Fibroblast of peridontal ligament (primary cell): ENCODE measurements at regions not wholly inside any gene's neighbourhood (a gene's known extent, or its start where the extent isn't known, plus 50 kb on each side); places are given as distances from the start of the nearest gene placed in this dataset.
"Not testable (repeated sequence)": the region's sequence is repeated elsewhere in the genome, so short reads cannot be mapped to it uniquely, and the experiment has no call there.

Source experiments
- DNase-seq: peaks from one replicate; pipeline ENCODE4 v3.0.0-alpha.2; 2010; ENCODE audit errors: extremely low read depth

DNA sequence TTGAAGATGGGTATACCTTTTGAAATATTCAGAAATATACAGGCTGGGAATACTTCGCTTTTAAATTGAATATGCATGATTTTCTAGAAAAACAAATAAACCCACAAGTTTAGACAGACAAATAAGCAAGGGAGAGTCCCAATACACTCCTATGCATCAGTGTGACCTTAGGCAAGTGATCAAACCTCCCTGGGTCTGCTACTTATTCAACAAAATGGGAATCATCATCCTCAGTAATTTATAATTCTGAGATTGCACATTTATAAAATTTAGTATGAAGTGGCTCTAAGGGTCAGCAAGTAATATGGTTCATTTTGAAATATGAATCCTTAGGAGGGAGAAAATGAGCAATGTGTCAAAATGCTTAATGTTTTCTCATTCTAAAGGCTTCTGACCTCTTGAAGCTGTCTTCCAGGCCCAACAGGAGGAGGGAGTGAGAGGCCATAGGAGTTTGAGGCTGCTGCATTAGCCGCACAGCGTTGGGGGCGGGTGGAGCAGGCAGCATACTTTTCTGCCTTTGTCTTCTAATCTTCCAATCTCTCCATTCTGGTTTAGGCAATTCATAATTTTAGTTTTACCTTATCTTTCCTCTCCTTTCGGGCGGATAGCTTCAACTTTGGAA lies 155.1 kb downstream of the TRIB2 start:
- no peak for DNase-seq

DNA sequence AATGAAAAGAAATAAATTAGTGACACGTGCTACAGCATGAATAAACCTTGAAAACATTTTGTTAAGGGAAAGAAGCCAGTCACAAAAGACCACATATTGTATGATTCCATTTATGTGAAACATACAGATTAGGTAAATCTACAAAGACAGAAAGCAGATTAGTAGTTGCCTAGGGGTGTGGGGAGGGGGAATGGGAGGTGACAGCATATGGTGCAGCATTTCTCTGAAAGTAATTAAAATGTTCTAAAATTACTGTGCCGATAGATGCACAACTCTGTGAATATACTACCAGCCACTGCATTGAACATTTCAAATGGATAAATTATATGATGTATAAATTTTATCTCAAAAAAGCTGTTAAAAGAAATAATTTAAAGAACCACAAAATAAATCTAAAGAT lies 161.0 kb downstream of the TRIB2 start:
- DNase-seq: no peak

DNA sequence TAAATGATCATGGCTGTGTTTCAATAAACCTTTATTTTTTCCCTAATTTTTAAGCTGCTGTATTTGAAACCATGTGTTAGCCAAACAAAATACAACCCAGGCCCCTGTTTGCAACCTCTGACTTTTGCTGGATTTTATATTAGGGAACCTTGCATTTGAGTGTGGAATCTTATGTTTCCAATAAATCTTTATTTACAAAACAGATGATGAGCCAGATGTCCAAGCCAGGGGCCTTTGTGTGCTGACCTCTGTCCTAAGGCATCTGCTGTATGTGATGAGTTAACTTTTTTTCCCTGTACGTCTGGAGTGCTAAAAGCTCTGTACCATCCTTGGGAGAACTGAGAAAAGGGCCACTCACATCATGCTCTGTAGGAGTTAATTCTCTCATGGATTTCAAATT lies 162.9 kb downstream of the TRIB2 start:
- DNase-seq: no peak

DNA sequence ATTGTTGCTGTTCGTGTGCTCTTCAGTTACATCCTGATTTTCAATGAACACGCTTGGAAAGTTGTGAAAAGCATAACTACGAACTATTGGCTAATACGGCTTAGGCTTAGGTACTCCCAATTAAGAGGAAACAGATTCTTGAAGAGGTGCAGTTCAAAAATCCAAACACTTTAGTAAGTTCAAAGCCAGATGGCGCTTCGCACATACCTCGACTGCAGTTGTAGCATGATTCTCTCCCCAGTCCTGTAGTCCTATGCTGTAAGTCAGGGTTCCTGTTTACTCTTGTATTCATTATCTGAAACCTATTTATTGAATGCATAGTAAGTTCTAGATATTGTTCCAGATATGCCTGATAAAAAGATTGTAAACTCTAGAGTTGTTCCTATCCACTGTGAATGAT lies 165.2 kb downstream of the TRIB2 start:
- DNase-seq: no peak

DNA sequence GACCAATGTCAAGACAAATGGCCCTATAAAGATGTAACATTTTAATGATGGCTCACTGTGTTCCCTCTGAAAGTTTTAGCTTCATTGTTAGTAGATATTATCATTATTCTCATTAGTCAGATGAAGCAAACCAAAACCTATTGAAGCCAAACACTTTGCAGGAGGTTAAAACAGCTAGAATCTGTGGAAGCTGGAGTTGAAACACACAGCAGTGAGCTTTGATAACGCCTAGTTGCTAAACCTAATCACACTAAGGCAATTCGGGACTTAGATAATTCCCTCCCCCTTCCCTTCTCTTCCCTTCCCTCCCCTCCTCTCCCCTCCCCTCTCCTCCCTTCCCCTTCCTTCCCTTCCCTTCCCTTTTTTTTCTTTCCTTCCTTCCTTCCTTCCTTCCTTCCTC lies 165.7 kb downstream of the TRIB2 start:
- DNase-seq: no peak

DNA sequence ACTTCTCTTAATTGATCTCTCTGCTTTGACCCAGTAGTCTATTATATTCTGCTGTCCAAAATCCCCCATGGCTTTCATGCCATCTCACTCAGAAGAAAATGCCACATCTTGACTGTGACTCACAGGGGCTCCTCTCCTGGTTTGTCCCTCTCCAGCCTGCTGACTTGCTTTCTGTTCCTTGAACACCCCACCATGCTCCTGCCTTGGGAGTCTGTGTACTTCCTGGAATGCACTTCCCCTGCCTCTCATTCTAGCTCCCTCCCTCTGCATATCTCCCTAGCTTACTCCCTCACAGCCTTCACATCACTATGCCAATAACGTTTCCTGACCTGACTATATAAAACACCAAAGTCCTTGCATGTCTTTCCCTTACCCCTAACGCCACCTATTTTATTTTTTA lies 167.2 kb downstream of the TRIB2 start:
- peak; percentile 13 for DNase-seq

DNA sequence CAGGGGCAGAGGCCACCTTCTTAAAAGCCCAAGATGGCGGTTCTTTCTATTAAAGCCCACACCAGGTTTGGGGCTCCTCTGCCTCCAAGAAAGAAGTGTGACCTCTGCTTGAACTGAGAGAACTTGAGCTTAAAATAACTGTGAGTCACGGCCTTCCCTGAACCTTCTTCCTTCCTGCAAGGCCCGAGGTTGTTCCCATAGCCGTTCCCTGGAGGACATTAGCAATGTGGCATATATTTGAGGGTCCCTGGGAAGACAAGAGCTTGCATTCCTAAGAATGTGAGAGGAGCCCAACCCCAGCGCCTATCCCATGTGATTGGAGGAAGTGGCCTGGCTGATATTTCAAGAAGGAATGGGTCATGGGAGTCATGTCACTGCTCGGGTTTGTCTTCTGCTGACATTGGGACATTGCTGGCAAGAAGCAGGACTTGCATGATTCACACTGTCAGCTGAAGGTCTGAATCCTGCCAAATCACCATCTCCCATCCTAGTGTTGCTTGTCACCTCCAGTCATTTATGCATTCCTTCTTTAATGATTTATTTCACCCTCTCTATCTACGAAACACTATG lies 168.1 kb downstream of the TRIB2 start:
- peak; percentile 73 for DNase-seq

DNA sequence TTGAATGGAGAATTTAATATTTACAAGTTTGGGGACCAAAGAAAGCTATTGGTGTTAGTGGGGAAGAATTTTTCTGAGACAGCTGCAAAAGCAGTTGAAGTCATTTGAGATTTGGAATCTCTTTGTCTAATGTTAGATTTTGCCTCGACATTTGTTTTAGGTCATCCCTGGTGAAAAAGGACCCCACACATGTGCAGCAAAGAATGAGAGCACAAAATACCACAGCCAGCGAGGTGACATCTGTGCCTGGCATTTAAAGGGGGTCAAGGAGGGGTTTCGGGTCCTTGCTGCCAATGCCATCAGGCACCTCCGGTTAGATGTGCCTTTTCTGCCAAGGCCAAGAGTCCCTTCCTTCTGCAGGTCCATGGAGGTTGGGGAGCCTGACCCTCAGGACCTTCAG lies 173.3 kb downstream of the TRIB2 start:
- DNase-seq: no peak

DNA sequence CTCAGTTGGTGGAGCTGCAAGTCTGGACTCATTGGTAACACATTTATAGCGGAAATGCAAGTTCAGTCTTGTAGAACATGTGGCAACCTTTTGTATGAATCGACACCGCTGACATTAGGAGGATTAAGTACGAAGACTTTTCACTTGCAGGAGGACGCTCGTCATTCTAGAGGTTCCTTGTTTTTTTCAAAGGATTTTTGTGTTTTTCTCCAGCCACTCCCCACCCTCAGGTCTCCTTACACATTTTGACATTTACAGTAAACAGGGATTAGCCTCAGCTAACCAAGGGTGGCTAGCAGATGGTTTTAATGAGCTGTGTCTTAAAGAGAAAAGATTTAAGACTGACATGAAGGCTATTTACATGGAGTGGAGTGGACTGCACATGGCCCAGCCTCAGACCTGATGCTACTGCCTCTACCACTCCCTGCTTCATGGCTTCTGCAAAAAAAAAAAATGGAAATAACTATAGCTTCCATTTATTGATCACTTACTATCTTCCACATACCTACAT lies 173.8 kb downstream of the TRIB2 start:
- no peak for DNase-seq

DNA sequence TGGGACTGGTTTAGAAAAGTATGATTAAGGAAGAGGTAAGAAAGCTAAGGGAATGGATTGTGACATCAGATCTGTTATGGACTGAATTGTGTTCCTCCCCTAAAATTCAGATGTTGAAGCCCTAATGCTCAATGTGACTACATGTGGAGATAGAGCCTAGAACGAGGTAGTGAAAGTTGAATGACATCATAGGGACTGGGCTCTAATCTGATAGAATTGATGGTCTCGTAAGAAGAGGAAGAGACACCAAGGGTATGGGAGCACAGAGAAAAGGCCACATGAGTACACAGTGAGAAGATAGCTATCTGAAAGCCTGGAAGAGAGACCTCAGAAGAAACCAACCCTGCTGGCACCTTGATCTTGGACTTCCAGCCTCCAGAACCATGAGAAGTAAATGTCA lies 178.3 kb downstream of the TRIB2 start:
- DNase-seq: no peak

DNA sequence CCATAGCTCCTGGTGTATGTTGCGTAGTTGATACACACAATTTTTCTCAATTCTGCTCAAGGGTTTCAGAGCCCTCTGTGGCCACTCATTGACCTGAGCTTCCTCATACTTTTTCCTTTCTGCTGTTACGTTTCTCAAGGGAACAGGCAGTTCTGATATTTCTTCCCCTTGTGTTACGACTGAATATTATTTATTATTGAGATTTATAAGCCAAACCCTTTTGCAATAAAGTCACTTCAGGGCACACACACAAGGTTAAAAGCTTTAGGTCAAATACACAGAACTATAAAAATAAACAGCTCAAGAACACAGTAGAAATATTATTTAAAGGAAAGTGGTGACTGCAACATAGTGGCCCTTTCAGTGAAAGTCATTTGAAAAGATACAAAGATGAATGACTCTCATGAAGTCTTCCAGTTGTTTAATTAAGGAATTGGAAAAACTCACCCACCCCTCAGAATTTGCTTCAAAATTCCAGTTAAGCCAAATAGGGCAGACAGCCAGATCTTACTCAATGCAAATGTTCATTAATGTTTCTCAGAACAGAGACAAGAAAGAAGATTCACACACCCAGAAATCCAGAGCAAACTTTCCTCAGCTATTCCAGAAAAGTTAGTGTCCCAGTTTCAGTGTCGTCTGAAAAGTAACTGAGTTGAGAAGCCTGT lies 179.7 kb downstream of the TRIB2 start:
- DNase-seq: no peak

DNA sequence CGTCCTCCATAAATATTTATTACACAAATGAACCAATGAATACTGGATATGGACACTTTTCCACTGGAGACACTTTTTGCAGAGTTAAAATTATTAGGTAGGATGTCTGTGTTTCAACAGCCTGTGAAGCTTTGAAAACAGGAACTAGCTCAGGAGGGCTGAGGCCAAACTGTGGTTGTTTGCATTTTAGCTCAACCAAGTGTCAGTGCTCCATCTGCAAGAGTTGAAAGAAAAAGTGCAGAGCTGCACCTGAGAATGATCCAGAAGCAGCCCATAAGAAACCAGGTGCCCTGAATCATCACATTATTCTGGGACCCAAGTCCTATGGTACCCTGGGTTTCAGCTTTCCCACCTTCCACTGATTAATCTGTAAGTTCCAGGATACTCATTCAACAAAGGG lies 180.4 kb downstream of the TRIB2 start:
- DNase-seq: no peak

DNA sequence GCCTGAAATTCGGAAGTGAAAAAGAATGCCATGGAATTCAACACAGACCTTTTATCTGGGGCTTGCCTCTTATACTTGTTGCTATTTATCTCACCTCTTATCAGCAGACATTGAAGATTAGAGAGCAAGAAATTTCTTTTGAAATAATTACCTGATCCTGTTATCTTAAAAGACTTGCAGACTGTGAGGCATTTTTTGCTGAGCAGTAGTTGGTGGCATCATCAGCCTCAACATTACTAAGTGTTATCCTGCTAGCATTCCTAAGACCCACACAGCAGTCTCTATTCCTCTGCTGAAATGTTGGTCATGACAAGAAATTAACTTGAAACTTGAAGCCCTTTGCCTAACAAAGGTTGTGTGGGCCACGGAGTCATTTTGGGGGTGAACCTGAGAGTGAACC lies 186.5 kb downstream of the TRIB2 start:
- no peak for DNase-seq

DNA sequence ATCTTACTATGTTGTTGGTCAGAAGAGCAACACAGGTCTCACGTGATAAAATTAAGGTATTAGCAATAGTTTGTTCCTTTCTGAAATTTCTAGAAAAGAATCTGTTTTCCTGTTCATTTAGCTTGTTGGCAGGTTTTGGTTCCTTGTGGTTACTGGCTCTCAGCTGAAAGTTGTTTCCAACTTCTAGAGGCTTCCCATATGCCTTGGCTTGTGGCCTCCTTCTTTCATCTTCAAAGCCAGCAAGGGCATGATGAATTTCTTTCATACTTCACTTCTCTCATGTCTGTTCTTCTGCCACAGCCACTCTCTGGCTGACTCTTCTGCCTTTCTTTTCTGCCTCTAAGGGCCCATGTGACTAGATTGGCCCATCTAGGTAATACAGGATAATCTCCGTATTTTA lies 193.7 kb downstream of the TRIB2 start:
- no peak for DNase-seq

DNA sequence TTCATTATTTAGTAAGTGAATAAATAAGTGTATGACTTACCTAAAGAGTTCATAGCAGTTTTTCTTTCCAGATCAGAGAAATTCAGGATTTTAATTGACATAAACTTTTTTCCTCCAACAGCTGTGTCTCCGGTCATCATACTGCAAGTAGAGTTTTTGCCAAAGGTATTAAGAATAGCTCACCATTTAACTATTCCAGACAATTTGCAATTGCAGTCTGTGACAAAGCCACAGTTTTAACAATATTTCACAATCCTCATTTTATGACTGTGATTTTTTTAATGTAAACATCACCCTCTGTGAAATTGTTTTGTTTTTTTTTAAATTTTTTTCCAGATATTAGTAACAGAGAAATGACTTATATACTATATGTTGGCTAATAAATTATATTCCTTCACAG lies 199.1 kb downstream of the TRIB2 start:
- no peak for DNase-seq

DNA sequence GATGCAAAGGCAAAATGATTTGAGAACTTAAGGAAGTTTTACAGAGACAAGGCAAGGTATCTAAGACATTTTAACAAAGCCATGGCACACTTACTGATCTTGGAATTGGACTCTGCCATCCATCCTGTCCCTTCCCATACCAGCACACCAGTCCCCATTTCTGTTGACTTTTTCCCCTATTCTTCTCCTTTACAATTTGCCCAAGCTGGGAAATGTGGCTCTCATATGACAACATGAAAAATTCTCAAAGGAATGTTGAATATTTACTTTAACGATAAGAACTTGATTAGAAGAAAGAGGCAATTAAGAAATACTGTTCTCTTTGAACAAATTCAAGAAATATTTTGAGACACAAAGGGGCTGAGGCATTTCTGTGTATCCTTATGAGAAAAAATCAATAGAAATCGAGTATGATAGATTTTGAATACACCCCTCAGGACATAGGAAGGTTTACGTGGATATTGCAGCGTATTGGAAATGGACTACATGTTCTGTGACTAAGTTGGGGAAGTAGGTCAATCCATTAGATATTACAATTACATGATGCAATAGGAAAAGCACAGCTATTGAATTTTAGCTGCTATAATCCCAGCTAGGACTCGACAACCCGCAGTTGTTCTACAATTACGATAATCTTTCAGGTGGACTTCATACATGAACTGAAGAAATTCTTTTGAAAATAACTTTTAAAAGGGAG lies 201.6 kb downstream of the TRIB2 start:
- no peak for DNase-seq

DNA sequence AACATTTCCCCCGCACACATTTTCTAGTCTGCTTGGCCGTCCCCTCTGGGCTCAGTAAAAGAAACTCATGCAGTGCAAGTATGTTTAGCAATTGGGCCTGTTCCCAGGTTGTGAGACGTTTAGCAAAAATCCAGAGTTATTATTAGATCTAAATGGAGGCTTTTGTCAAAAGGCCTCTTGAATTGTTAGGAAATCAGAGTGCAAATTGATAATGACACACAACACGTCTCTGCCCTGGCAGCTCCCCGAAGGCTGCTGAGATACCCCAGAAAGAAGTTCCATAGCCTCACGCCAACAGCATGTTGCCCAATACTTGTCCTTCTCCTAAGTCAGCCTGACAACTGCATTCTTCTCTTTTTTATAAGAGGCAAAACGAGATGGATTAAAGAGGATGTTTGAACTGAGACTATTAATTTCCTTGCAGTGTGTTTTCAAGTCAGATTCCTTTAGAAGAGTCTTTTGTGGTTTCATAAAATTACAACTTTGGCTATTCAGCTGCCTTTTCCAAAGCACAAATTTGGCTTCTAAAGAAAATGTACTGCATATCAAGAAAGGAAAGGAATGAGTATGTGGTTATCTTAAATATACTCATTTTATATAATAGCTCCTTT lies 202.2 kb downstream of the TRIB2 start:
- peak; percentile 95 for DNase-seq

DNA sequence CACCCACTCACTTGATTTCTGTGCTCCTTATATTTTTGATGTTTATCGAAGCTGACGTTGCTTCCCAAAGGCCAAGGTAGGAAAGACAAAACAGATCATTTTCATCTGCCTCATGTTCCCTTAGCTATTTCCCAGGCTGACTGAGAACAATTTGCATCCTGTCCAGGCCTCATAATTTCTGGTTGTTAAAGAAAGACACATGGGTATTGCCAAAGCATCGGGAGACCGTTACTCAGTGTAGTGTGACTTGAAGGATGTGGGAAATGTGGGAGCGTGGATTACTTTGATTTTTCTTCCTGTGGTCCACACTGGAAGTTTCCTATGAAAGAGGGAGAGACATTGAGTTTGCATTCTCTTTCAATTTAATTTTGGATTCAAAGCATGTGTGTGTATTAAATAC lies 204.6 kb downstream of the TRIB2 start:
- DNase-seq: peak; percentile 47

DNA sequence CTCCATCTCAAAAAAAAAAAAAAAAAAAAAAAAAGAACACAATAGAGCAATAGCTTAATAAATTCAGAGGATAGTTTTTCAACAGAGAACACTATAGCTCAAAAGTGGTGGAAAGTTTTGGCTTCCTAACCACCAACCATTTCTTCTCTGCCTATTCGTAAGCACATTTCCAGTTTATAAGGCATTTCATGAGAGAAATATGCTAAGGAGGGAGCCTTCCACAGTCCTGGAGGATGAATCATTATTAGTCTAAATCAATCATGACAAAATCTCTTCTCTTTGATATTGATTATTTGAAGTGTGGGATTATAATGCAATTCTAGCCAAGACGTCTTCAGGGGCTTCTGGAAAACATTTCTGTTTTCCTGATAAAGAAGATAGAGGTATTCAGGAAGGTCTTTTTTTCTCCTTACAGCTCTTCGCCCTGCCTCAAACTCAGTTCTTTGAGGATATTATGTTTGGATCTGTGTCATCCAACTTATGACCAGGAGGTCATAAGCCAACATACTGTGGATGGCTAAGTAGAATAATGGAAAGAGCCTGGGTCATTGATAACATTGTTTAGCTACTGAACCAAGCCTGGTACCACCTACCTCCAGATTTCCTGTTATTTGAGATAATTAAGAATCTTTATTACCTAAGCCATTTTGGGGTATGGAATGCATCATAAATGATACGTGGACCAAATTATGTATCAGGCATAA lies 207.3 kb downstream of the TRIB2 start:
- peak; percentile 50 for DNase-seq

DNA sequence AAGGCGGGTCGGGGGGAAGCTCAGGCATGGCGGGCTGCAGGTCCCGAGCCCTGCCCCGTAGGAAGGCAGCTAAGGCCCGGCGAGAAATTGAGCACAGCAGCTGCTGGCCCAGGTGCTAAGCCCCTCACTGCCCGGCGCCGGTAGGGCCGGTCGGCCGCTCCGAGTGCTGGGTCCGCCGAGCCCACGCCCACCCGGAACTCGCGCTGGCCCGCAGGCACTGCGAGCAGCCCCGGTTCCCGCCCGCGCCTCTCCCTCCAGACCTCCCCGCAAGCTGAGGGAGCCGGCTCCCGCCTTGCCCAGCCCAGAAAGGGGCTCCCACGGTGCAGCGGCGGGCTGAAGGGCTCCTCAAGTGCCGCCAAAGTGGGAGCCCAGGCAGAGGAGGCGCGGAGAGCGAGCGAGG lies 209.9 kb downstream of the TRIB2 start:
- not testable (repeated sequence) for DNase-seq

DNA sequence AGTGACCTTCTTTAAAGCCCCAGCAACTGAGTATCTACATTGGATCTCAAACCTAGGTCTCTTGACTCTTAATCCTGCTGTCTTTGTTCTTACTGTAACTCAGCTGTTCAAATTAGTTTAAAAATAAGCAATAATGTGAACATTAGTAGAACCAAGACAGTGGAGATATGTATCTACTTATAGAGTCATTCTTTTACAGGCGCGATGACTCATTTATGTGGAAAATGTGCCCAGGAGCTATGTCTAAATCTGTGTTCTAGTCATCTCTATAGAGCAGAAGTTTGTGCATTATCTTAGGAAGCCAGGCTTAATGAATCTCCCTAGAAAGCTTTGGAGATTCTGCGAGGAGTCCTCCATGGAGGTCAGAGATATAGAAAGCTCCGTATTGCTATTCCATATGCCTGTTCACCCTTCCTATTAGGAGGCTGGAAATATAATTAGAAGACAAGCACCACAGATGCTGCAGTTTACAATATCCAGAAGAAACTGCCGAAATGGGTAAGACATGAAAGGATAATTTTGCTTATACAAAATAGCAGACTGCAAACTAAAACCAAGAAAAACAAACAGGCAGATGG lies 211.6 kb downstream of the TRIB2 start:
- peak; percentile 79 for DNase-seq
